ENCODE measurements at regions not wholly inside any gene's neighbourhood (a gene's known extent, or its start where the extent isn't known, plus 50 kb on each side); places are given as distances from the start of the nearest gene placed in this dataset.

- ATAC-seq (ENCODE audit: low read depth in 2 of 2) (peak; percentile 95), DNase-seq (peak; percentile 37)
- Mint-ChIP-seq H3K4me3 (peak overlapping the region in 2 of 8 donors; percentile 23 to 40), H3K27ac (no peak overlapping the region), H3K4me1 (peaks cover 14 to 25% (median 15%) of the 10 kb centered on the region in 3 donors), H3K9me3 (peaks cover 0 to 5% (median 2%) of the 10 kb centered on the region in 7 donors), H3K27me3 (peaks cover 6 to 10% (median 7%) of the 10 kb centered on the region in 3 donors), H3K36me3 (no peaks in the 10 kb centered on the region)
Observed at GRCh38 chr4:14125375-14126129, 498.0 kb upstream of the BOD1L1 start.

- peaks cover 0 to 2% (median 0%) of the 10 kb centered on the region in 7 donors for H3K9me3 Mint-ChIP-seq
- H3K27ac Mint-ChIP-seq: no peak overlapping the region
- H3K4me3 Mint-ChIP-seq: no peak overlapping the region
- peaks cover 0 to 7% (median 4%) of the 10 kb centered on the region in 3 donors for H3K27me3 Mint-ChIP-seq
- DNase-seq (no peak), ATAC-seq (ENCODE audit: low read depth in 2 of 2) (no peak)
- peaks cover 3 to 11% (median 6%) of the 10 kb centered on the region in 3 donors for H3K4me1 Mint-ChIP-seq
- H3K36me3 Mint-ChIP-seq: no peaks in the 10 kb centered on the region
Observed at GRCh38 chr4:14130551-14130950, 503.0 kb upstream of the BOD1L1 start.

- H3K36me3 Mint-ChIP-seq: no peaks in the 10 kb centered on the region
- peaks cover 0 to 4% (median 3%) of the 10 kb centered on the region in 3 donors for H3K4me1 Mint-ChIP-seq
- H3K27ac Mint-ChIP-seq: no peak overlapping the region
- no peak for DNase-seq
- no peak overlapping the region for H3K4me3 Mint-ChIP-seq
- ATAC-seq (ENCODE audit: low read depth in 2 of 2): no peak
- peaks cover 0 to 2% (median 0%) of the 10 kb centered on the region in 7 donors for H3K9me3 Mint-ChIP-seq
- peaks cover 0 to 7% (median 4%) of the 10 kb centered on the region in 3 donors for H3K27me3 Mint-ChIP-seq
Observed at GRCh38 chr4:14131335-14131734, 503.8 kb upstream of the BOD1L1 start.

- no peak for ATAC-seq (ENCODE audit: low read depth in 2 of 2)
- H3K27ac Mint-ChIP-seq: no peak overlapping the region
Observed at GRCh38 chr4:14132301-14132700, 504.8 kb upstream of the BOD1L1 start.

GRCh38 chr4:14138106-14138505, 510.6 kb upstream of the BOD1L1 start:
- DNase-seq: no peak
- no peak for ATAC-seq (ENCODE audit: low read depth in 2 of 2)
- Mint-ChIP-seq H3K9me3 (peaks cover 0 to 7% (median 4%) of the 10 kb centered on the region in 7 donors), H3K4me1 (no peaks in the 10 kb centered on the region), H3K27me3 (peaks cover 0 to 9% (median 0%) of the 10 kb centered on the region in 3 donors), H3K36me3 (no peaks in the 10 kb centered on the region), H3K27ac (no peak overlapping the region), H3K4me3 (no peak overlapping the region)

More at GRCh38 chr4:14132301-14132700, 504.8 kb upstream of the BOD1L1 start:
- H3K9me3 Mint-ChIP-seq: peaks cover 0 to 2% (median 0%) of the 10 kb centered on the region in 7 donors
- no peak overlapping the region for H3K4me3 Mint-ChIP-seq
- DNase-seq: no peak
- H3K36me3 Mint-ChIP-seq: no peaks in the 10 kb centered on the region
- H3K27me3 Mint-ChIP-seq: peaks cover 0 to 7% (median 6%) of the 10 kb centered on the region in 3 donors
- H3K4me1 Mint-ChIP-seq: peaks cover 0 to 4% (median 0%) of the 10 kb centered on the region in 3 donors

- Mint-ChIP-seq H3K9me3 (peaks cover 0 to 9% (median 5%) of the 10 kb centered on the region in 7 donors), H3K4me1 (peaks cover 0 to under 1% (median 0%) of the 10 kb centered on the region in 3 donors), H3K27ac (no peak overlapping the region), H3K4me3 (no peak overlapping the region), H3K27me3 (no peaks in the 10 kb centered on the region), H3K36me3 (no peaks in the 10 kb centered on the region)
- ATAC-seq (ENCODE audit: low read depth in 2 of 2) (no peak), DNase-seq (no peak)
Observed at GRCh38 chr4:14143892-14144291, 516.4 kb upstream of the BOD1L1 start.

GRCh38 chr4:14149176-14150053, 521.9 kb upstream of the BOD1L1 start:
- Mint-ChIP-seq H3K9me3 (peaks cover 0 to 4% (median 0%) of the 10 kb centered on the region in 7 donors), H3K27me3 (no peaks in the 10 kb centered on the region), H3K4me3 (no peak overlapping the region), H3K36me3 (no peaks in the 10 kb centered on the region), H3K4me1 (peaks cover 11 to 21% (median 19%) of the 10 kb centered on the region in 3 donors), H3K27ac (peak overlapping the region in 1 of 6 donors; percentile 17)
- DNase-seq: no peak
- no peak for ATAC-seq (ENCODE audit: low read depth in 2 of 2)

GRCh38 chr4:14151101-14151500, 523.6 kb upstream of the BOD1L1 start:
- ATAC-seq (ENCODE audit: low read depth in 2 of 2) (no peak), DNase-seq (no peak)
- Mint-ChIP-seq H3K4me3 (no peak overlapping the region), H3K4me1 (peaks cover 15 to 21% (median 19%) of the 10 kb centered on the region in 3 donors), H3K27ac (no peak overlapping the region), H3K9me3 (peaks cover 0 to 2% (median 0%) of the 10 kb centered on the region in 7 donors), H3K36me3 (no peaks in the 10 kb centered on the region), H3K27me3 (no peaks in the 10 kb centered on the region)

GRCh38 chr4:14152834-14153519, 525.5 kb upstream of the BOD1L1 start:
- ATAC-seq (ENCODE audit: low read depth in 2 of 2) (no peak), DNase-seq (no peak)

GRCh38 chr4:14155803-14156202, 528.3 kb upstream of the BOD1L1 start:
- H3K27me3 Mint-ChIP-seq: no peaks in the 10 kb centered on the region
- peaks cover 2 to 8% (median 3%) of the 10 kb centered on the region in 3 donors for H3K4me1 Mint-ChIP-seq
- no peaks in the 10 kb centered on the region for H3K36me3 Mint-ChIP-seq
- DNase-seq: no peak
- no peak overlapping the region for H3K27ac Mint-ChIP-seq
- no peak overlapping the region for H3K4me3 Mint-ChIP-seq
- H3K9me3 Mint-ChIP-seq: peaks cover 0 to 2% (median 0%) of the 10 kb centered on the region in 7 donors
- no peak for ATAC-seq (ENCODE audit: low read depth in 2 of 2)

More at GRCh38 chr4:14152834-14153519, 525.5 kb upstream of the BOD1L1 start:
- Mint-ChIP-seq H3K36me3 (no peaks in the 10 kb centered on the region), H3K27me3 (no peaks in the 10 kb centered on the region), H3K4me3 (no peak overlapping the region), H3K4me1 (peaks cover 15 to 21% (median 19%) of the 10 kb centered on the region in 3 donors), H3K9me3 (peaks cover 0 to 2% (median 0%) of the 10 kb centered on the region in 7 donors), H3K27ac (no peak overlapping the region)

- ATAC-seq (ENCODE audit: low read depth in 2 of 2): no peak
- DNase-seq: no peak
Observed at GRCh38 chr4:14157262-14157661, 529.7 kb upstream of the BOD1L1 start.

GRCh38 chr4:14165222-14165920, 537.8 kb upstream of the BOD1L1 start:
- Mint-ChIP-seq H3K4me3 (peak overlapping the region; percentile 2 to 61 (median 40)), H3K9me3 (peaks cover 0 to 3% (median 0%) of the 10 kb centered on the region in 7 donors), H3K4me1 (peaks cover 10 to 19% (median 15%) of the 10 kb centered on the region in 3 donors), H3K27ac (peak overlapping the region in 5 of 6 donors; percentile 42 to 78 (median 65)), H3K27me3 (no peaks in the 10 kb centered on the region), H3K36me3 (no peaks in the 10 kb centered on the region)
- DNase-seq (peak; percentile 46), ATAC-seq (ENCODE audit: low read depth in 2 of 2) (peak; percentile 100)

More at GRCh38 chr4:14157262-14157661, 529.7 kb upstream of the BOD1L1 start:
- H3K4me3 Mint-ChIP-seq: no peak overlapping the region
- H3K27ac Mint-ChIP-seq: no peak overlapping the region
- no peaks in the 10 kb centered on the region for H3K36me3 Mint-ChIP-seq
- peaks cover 0 to 2% (median 0%) of the 10 kb centered on the region in 7 donors for H3K9me3 Mint-ChIP-seq
- no peaks in the 10 kb centered on the region for H3K27me3 Mint-ChIP-seq
- peaks cover 0 to 8% (median 3%) of the 10 kb centered on the region in 3 donors for H3K4me1 Mint-ChIP-seq

Measured in naive B cell (primary cell).